Testis (tissue), 2 donors: ENCODE measurements at regions not wholly inside any gene's neighbourhood (a gene's known extent, or its start where the extent isn't known, plus 50 kb on each side); places are given as distances from the start of the nearest gene placed in this dataset.

Experiments
- POLR2A ChIP-seq: fragments of 450-650 bp; IDR thresholded peaks from one replicate; pipeline ENCODE4 v1.6.1; 2017; ENCODE audit warnings: antibody characterized with exemption, mild to moderate bottlenecking, moderate library complexity
- TF ChIP-seq, protein P1 (sequence below), 3 experiments: fragments of 450-650 bp in 2 of 3; fragments of 200-600 bp in 1 of 3; sonication (generic) in 1 of 3; IDR thresholded peaks; one replicate each; pipeline ENCODE4 v1.5.1; 2016 to 2019; ENCODE audit warnings: antibody characterized with exemption in 3 of 3, mild to moderate bottlenecking in 2 of 3, moderate library complexity in 1 of 3

DNA sequence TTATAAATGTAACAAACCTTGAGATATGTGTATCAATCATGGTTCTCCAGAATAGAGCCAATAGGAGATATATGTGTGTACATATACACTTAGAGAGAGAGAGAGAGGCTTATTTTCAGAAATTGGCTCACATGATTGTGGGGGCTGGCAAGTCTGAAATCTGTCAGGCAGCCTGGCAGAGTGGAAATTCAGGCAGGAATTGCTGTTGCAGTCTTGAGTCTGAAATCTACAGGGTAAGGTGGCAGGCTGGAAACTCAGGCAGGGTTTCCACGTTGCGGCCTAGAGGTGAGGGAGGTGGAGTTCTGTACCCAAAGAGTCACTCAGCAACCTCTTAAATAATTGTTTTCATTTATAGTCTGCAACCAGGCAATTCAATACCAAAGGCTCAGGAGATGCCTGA is 218.4 kb downstream of the B3GLCT start:
- TF ChIP-seq, protein P1, sequence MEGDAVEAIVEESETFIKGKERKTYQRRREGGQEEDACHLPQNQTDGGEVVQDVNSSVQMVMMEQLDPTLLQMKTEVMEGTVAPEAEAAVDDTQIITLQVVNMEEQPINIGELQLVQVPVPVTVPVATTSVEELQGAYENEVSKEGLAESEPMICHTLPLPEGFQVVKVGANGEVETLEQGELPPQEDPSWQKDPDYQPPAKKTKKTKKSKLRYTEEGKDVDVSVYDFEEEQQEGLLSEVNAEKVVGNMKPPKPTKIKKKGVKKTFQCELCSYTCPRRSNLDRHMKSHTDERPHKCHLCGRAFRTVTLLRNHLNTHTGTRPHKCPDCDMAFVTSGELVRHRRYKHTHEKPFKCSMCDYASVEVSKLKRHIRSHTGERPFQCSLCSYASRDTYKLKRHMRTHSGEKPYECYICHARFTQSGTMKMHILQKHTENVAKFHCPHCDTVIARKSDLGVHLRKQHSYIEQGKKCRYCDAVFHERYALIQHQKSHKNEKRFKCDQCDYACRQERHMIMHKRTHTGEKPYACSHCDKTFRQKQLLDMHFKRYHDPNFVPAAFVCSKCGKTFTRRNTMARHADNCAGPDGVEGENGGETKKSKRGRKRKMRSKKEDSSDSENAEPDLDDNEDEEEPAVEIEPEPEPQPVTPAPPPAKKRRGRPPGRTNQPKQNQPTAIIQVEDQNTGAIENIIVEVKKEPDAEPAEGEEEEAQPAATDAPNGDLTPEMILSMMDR (IDR thresholded peaks at IDR 0.05), result no peak
- no peak for TF ChIP-seq POLR2A
